ENCODE measurements at regions not wholly inside any gene's neighbourhood (a gene's known extent, or its start where the extent isn't known, plus 50 kb on each side); places are given as distances from the start of the nearest gene placed in this dataset.

GRCh38 chr16:52633230-52633629 lies 86.3 kb upstream of the TOX3 start:
- no peak overlapping the region for H3K27ac ChIP-seq (replicated peaks in 1 of 4)
- H3K4me3 ChIP-seq, result no peak overlapping the region
- no peak for DNase-seq (ENCODE audit: extremely low spot score)
- TF ChIP-seq POLR2AphosphoS5 (IDR thresholded peaks at IDR 0.05) (no peak), POLR2A (IDR thresholded peaks at IDR 0.05; ENCODE audit: low read depth) (no peak), EP300 (IDR thresholded peaks at IDR 0.05) (no peak)
- TF ChIP-seq, protein P1, sequence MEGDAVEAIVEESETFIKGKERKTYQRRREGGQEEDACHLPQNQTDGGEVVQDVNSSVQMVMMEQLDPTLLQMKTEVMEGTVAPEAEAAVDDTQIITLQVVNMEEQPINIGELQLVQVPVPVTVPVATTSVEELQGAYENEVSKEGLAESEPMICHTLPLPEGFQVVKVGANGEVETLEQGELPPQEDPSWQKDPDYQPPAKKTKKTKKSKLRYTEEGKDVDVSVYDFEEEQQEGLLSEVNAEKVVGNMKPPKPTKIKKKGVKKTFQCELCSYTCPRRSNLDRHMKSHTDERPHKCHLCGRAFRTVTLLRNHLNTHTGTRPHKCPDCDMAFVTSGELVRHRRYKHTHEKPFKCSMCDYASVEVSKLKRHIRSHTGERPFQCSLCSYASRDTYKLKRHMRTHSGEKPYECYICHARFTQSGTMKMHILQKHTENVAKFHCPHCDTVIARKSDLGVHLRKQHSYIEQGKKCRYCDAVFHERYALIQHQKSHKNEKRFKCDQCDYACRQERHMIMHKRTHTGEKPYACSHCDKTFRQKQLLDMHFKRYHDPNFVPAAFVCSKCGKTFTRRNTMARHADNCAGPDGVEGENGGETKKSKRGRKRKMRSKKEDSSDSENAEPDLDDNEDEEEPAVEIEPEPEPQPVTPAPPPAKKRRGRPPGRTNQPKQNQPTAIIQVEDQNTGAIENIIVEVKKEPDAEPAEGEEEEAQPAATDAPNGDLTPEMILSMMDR (IDR thresholded peaks at IDR 0.05), result no peak
- peaks cover 0 to 16% (median 7%) of the 10 kb centered on the region in 4 donors for H3K9me3 ChIP-seq
- no peaks in the 10 kb centered on the region for H3K27me3 ChIP-seq
- H3K36me3 ChIP-seq, result no peaks in the 10 kb centered on the region
- WGBS, result 88% methylated on average over 6 of the region's 6 CpGs
- no peaks in the 10 kb centered on the region for H3K4me1 ChIP-seq
- intact Hi-C loops (cut with DNase I), result no loop called here

DNA sequence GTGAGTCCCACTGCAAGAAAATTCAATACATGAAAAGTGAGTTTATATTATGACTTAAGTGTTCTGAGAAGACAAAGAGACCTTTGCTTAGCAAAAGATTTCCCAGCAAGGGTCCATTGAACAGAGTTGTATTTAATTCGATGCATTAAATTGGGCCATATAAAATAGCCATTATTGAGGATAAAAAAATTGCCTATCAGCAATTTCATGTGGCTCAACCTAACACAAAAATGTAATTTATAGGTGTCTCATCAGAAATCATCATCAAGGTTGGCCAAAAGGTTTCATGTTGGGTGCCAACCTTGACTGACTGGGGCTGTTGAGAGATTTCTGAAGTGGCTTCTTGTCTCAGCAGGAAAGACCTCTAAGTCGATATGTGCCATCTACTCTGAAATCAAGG lies 84.8 kb upstream of the TOX3 start:
- Histone ChIP-seq H3K4me3 (no peak overlapping the region), H3K27me3 (no peaks in the 10 kb centered on the region), H3K36me3 (no peaks in the 10 kb centered on the region), H3K9me3 (peaks cover 0 to 16% (median 7%) of the 10 kb centered on the region in 4 donors), H3K4me1 (no peaks in the 10 kb centered on the region), H3K27ac (replicated peaks in 1 of 4) (no peak overlapping the region)
- no peak for TF ChIP-seq POLR2A (IDR thresholded peaks at IDR 0.05; ENCODE audit: low read depth)
- no peak for TF ChIP-seq POLR2AphosphoS5 (IDR thresholded peaks at IDR 0.05)
- TF ChIP-seq, protein P1 (IDR thresholded peaks at IDR 0.05), result no peak
- TF ChIP-seq EP300 (IDR thresholded peaks at IDR 0.05), result no peak
- intact Hi-C loops (cut with DNase I), result no loop called here
- no peak for DNase-seq (ENCODE audit: extremely low spot score)
- 79% methylated on average over 2 of the region's 2 CpGs for WGBS

- intact Hi-C loops (cut with DNase I), result no loop called here
- no peaks in the 10 kb centered on the region for H3K4me1 ChIP-seq
- TF ChIP-seq EP300 (IDR thresholded peaks at IDR 0.05) (no peak), POLR2A (IDR thresholded peaks at IDR 0.05; ENCODE audit: low read depth) (no peak), POLR2AphosphoS5 (IDR thresholded peaks at IDR 0.05) (no peak)
- TF ChIP-seq, protein P1 (IDR thresholded peaks at IDR 0.05), result no peak
- H3K9me3 ChIP-seq, result peaks cover 0 to 9% (median 4%) of the 10 kb centered on the region in 4 donors
- H3K27ac ChIP-seq (replicated peaks in 1 of 4), result no peak overlapping the region
- DNase-seq (ENCODE audit: extremely low spot score), result no peak
- no peak overlapping the region for H3K4me3 ChIP-seq
- no peaks in the 10 kb centered on the region for H3K27me3 ChIP-seq
- H3K36me3 ChIP-seq, result no peaks in the 10 kb centered on the region
- 74% methylated on average over 2 of the region's 2 CpGs for WGBS
Measured at GRCh38 chr16:52630711-52631110, 83.8 kb upstream of the TOX3 start.

- 42% methylated on average over 4 of the region's 4 CpGs for WGBS
- Histone ChIP-seq H3K27me3 (no peaks in the 10 kb centered on the region), H3K9me3 (no peaks in the 10 kb centered on the region), H3K4me3 (no peak overlapping the region), H3K27ac (replicated peaks in 1 of 4) (no peak overlapping the region), H3K36me3 (no peaks in the 10 kb centered on the region), H3K4me1 (no peaks in the 10 kb centered on the region)
- TF ChIP-seq POLR2AphosphoS5 (IDR thresholded peaks at IDR 0.05) (no peak), POLR2A (IDR thresholded peaks at IDR 0.05; ENCODE audit: low read depth) (no peak), EP300 (IDR thresholded peaks at IDR 0.05) (no peak)
- TF ChIP-seq, protein P1 (IDR thresholded peaks at IDR 0.05), result no peak
- intact Hi-C loops (cut with DNase I), result no loop called here
- DNase-seq (ENCODE audit: extremely low spot score), result no peak
Measured at GRCh38 chr16:52629296-52629695, 82.4 kb upstream of the TOX3 start.

DNA sequence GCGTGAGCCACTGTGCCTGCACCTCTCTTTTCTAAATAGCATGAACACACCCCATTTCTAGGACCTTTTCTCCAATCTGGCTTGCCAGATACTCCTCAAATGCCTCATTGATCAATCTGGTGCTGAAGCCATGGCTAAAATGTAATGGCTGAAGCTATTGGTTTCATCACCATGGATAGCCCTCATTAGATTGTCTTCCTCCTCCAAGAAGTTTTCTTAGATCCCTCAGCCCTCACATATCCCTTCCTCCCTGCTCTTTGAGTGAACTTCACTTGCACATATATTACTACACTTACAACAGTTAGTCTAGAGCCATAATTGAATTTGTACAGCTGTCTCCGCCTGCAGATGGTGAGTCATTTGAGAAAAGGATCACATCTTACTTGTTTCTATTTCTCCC lies 77.9 kb upstream of the TOX3 start:
- Histone ChIP-seq H3K27ac (replicated peaks in 1 of 4) (no peak overlapping the region), H3K36me3 (no peaks in the 10 kb centered on the region), H3K27me3 (no peaks in the 10 kb centered on the region), H3K9me3 (no peaks in the 10 kb centered on the region), H3K4me3 (no peak overlapping the region), H3K4me1 (no peaks in the 10 kb centered on the region)
- DNase-seq (ENCODE audit: extremely low spot score), result no peak
- WGBS, result 84% methylated on average over 2 of the region's 2 CpGs
- intact Hi-C loops (cut with DNase I), result no loop called here
- TF ChIP-seq POLR2A (IDR thresholded peaks at IDR 0.05; ENCODE audit: low read depth), result no peak
